ENCODE measurements at regions not wholly inside any gene's neighbourhood (a gene's known extent, or its start where the extent isn't known, plus 50 kb on each side); places are given as distances from the start of the nearest gene placed in this dataset.

DNA sequence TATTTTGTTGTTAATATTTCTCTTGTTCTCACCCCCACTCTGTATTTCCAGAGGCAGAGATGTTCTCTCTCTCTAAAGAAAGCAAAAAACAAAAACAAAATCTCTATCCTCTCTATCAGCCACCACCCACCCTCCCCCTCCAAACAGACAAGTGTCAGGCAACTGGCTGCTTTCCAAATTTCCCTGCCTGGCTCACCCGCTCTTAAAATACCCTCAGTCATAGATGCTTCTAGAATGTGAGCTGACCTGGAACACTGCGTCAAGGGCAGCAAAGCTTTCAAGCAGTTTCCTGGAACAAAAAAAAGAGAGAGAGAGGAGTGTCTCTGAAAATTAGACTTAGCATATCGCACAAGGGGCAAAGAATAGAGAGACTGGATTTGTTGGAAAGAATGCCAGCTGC lies 341.0 kb upstream of the ZMIZ1 start:
- Mint-ChIP-seq H3K4me1 (no peaks in the 10 kb centered on the region), H3K9me3 (ENCODE audit: insufficient read depth) (no peaks in the 10 kb centered on the region), H3K27ac (no peak overlapping the region), H3K27me3 (peaks cover 23% of the 10 kb centered on the region), H3K4me3 (no peak overlapping the region)
- Histone ChIP-seq H3K27ac (ENCODE audit: low read length in 2 of 2) (no peak overlapping the region), H3K9ac (ENCODE audit: low read length) (no peak overlapping the region), H2AFZ (ENCODE audit: insufficient read depth, low read depth, low read length, poor library complexity, severe bottlenecking) (no peak overlapping the region), H3K4me1 (ENCODE audit: control insufficient read depth in 2 of 2, insufficient read depth in 2 of 2, low read length in 2 of 2) (no peaks in the 10 kb centered on the region), H3K4me2 (replicated peaks; ENCODE audit: low read depth, low read length, poor library complexity, severe bottlenecking) (no peak overlapping the region), H3K4me3 (ENCODE audit: control extremely low read depth in 1 of 5, extremely low read depth in 1 of 5, insufficient read depth in 1 of 5, low read depth in 2 of 5, low read length in 4 of 5) (no peak overlapping the region), H4K20me1 (ENCODE audit: control insufficient read depth, insufficient read depth, low read length, poor library complexity, severe bottlenecking) (no peaks in the 10 kb centered on the region), H3K9me3 (ENCODE audit: control extremely low read depth in 1 of 3, control insufficient read depth in 2 of 3, insufficient read depth in 1 of 3, low read length in 2 of 3) (no peaks in the 10 kb centered on the region), H3K27me3 (replicated peaks in 1 of 4; ENCODE audit: control extremely low read depth in 1 of 4, control insufficient read depth in 3 of 4, insufficient read depth in 4 of 4, low read length in 3 of 4) (peaks cover 0 to 6% (median 0%) of the 10 kb centered on the region in 4 experiments), H3K36me3 (replicated peaks in 1 of 2; ENCODE audit: control extremely low read depth in 1 of 2, control insufficient read depth in 1 of 2, extremely low read depth in 1 of 2, insufficient read depth in 2 of 2, low read length in 1 of 2) (no peaks in the 10 kb centered on the region), H3K79me2 (ENCODE audit: control insufficient read depth, insufficient read depth, low read length) (no peaks in the 10 kb centered on the region)
- CTCF ChIA-PET: no interaction called here
- 93% methylated on average over 2 of the region's 3 CpGs for WGBS (ENCODE audit: insufficient coverage)
- no peak for ATAC-seq (ENCODE audit: low read depth)
- no peak for DNase-seq
- TF ChIP-seq EZH2 (IDR thresholded peaks at IDR 0.05; ENCODE audit: borderline replicate concordance, insufficient read depth, low read depth, low read length, poor library complexity, severe bottlenecking): no peak
- TF ChIP-seq, protein P1, sequence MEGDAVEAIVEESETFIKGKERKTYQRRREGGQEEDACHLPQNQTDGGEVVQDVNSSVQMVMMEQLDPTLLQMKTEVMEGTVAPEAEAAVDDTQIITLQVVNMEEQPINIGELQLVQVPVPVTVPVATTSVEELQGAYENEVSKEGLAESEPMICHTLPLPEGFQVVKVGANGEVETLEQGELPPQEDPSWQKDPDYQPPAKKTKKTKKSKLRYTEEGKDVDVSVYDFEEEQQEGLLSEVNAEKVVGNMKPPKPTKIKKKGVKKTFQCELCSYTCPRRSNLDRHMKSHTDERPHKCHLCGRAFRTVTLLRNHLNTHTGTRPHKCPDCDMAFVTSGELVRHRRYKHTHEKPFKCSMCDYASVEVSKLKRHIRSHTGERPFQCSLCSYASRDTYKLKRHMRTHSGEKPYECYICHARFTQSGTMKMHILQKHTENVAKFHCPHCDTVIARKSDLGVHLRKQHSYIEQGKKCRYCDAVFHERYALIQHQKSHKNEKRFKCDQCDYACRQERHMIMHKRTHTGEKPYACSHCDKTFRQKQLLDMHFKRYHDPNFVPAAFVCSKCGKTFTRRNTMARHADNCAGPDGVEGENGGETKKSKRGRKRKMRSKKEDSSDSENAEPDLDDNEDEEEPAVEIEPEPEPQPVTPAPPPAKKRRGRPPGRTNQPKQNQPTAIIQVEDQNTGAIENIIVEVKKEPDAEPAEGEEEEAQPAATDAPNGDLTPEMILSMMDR (IDR thresholded peaks at IDR 0.05): no peak
- intact Hi-C loops (cut with micrococcal nuclease): no loop called here
- POLR2A ChIA-PET: no interaction called here

DNA sequence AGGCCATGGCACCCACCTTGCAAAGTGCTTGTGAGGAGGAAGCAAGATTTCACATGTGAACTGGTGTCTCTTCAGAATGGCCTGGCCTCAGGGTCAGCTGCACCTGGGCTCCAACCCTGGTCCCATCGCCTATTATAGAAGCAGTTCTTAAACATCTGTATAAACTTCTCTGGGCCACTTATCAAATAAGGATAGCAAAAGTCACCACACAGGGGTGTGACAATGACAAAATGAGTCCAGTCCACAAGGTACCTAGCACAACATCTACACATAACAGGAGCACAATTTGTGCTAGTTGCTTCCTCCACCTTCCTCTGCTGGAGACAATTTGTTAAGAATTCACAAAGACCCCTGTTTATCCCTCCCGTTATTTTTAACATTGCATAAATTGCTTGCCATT lies 340.6 kb upstream of the ZMIZ1 start:
- WGBS (ENCODE audit: insufficient coverage): 89% methylated on average over 1 of the region's 2 CpGs
- H3K27me3 ChIP-seq (replicated peaks in 1 of 4; ENCODE audit: control extremely low read depth in 1 of 4, control insufficient read depth in 3 of 4, insufficient read depth in 4 of 4, low read length in 3 of 4): peaks cover 0 to 6% (median 0%) of the 10 kb centered on the region in 4 experiments
- H3K27ac ChIP-seq (ENCODE audit: low read length in 2 of 2): no peak overlapping the region
- no peak overlapping the region for H3K4me3 ChIP-seq (ENCODE audit: control extremely low read depth in 1 of 5, extremely low read depth in 1 of 5, insufficient read depth in 1 of 5, low read depth in 2 of 5, low read length in 4 of 5)
- ChIA-PET CTCF (no interaction called here), POLR2A (no interaction called here)
- H3K9me3 ChIP-seq (ENCODE audit: control extremely low read depth in 1 of 3, control insufficient read depth in 2 of 3, insufficient read depth in 1 of 3, low read length in 2 of 3): no peaks in the 10 kb centered on the region
- ATAC-seq (ENCODE audit: low read depth) (no peak), DNase-seq (no peak)
- no peak overlapping the region for H2AFZ ChIP-seq (ENCODE audit: insufficient read depth, low read depth, low read length, poor library complexity, severe bottlenecking)
- H3K9me3 Mint-ChIP-seq (ENCODE audit: insufficient read depth): no peaks in the 10 kb centered on the region
- H3K4me2 ChIP-seq (replicated peaks; ENCODE audit: low read depth, low read length, poor library complexity, severe bottlenecking): no peak overlapping the region
- no peak overlapping the region for H3K27ac Mint-ChIP-seq
- no peaks in the 10 kb centered on the region for H3K79me2 ChIP-seq (ENCODE audit: control insufficient read depth, insufficient read depth, low read length)
- no peaks in the 10 kb centered on the region for H3K4me1 Mint-ChIP-seq
- H3K4me3 Mint-ChIP-seq: no peak overlapping the region
- H4K20me1 ChIP-seq (ENCODE audit: control insufficient read depth, insufficient read depth, low read length, poor library complexity, severe bottlenecking): no peaks in the 10 kb centered on the region
- no peaks in the 10 kb centered on the region for H3K36me3 ChIP-seq (replicated peaks in 1 of 2; ENCODE audit: control extremely low read depth in 1 of 2, control insufficient read depth in 1 of 2, extremely low read depth in 1 of 2, insufficient read depth in 2 of 2, low read length in 1 of 2)
- no peaks in the 10 kb centered on the region for H3K4me1 ChIP-seq (ENCODE audit: control insufficient read depth in 2 of 2, insufficient read depth in 2 of 2, low read length in 2 of 2)
- H3K9ac ChIP-seq (ENCODE audit: low read length): no peak overlapping the region
- peaks cover 21% of the 10 kb centered on the region for H3K27me3 Mint-ChIP-seq
- no peak for TF ChIP-seq EZH2 (IDR thresholded peaks at IDR 0.05; ENCODE audit: borderline replicate concordance, insufficient read depth, low read depth, low read length, poor library complexity, severe bottlenecking)
- TF ChIP-seq, protein P1 (IDR thresholded peaks at IDR 0.05): no peak
- intact Hi-C loops (cut with micrococcal nuclease): no loop called here
